Neural cell (in vitro differentiated cells): ENCODE measurements at regions not wholly inside any gene's neighbourhood (a gene's known extent, or its start where the extent isn't known, plus 50 kb on each side); places are given as distances from the start of the nearest gene placed in this dataset.

Experiments used
- H2AFZ ChIP-seq: fragments of 200-600, 300-800 bp; sonication (generic), shearing (Covaris generic); 2 replicates; pipeline ENCODE4 v1.6.0; 2014; ENCODE audit warnings: low read depth, mild to moderate bottlenecking, antibody characterized with exemption, low read length, moderate library complexity
- H3F3A ChIP-seq: fragments of 200-600 bp; shearing (Covaris generic); 2 replicates; pipeline ENCODE4 v1.6.1; 2016; ENCODE audit warnings: mild to moderate bottlenecking, moderate library complexity, mixed read lengths, antibody characterized with exemption, low read length; ENCODE audit not compliant: insufficient read depth, poor library complexity, severe bottlenecking
- H3K27ac ChIP-seq: fragments of 200-600, 300-800 bp; sonication (generic), shearing (Covaris generic); 2 replicates; pipeline ENCODE4 v1.5.1; 2014; ENCODE audit warnings: mild to moderate bottlenecking, low read length, moderate library complexity
- H3K27me3 ChIP-seq: fragments of 300-800, 200-600 bp; sonication (generic), shearing (Covaris generic); 2 replicates; pipeline ENCODE4 v1.6.0; 2014; ENCODE audit warnings: mild to moderate bottlenecking, low read depth, low read length, moderate library complexity; ENCODE audit not compliant: insufficient read depth
- H3K36me3 ChIP-seq: fragments of 300-800, 200-600 bp; sonication (generic), shearing (Covaris generic); 2 replicates; pipeline ENCODE4 v1.5.1; 2014; ENCODE audit warnings: mild to moderate bottlenecking, antibody characterized with exemption, low read length, moderate library complexity; ENCODE audit not compliant: insufficient read depth
- H3K4me2 ChIP-seq: fragments of 300-800, 200-600 bp; sonication (generic), shearing (Covaris generic); 2 replicates; pipeline ENCODE4 v1.6.0; 2014; ENCODE audit warnings: mild to moderate bottlenecking, low read length
- H3K4me3 ChIP-seq: fragments of 300-800, 200-600 bp; sonication (generic), shearing (Covaris generic); 2 replicates; pipeline ENCODE4 v1.5.1; 2014; ENCODE audit warnings: mild to moderate bottlenecking, low read length, moderate library complexity
- H3K79me2 ChIP-seq: fragments of 200-600 bp; shearing (Covaris generic); replicated peaks from 2 replicates; pipeline ENCODE4 v1.6.0; 2014; ENCODE audit warnings: mild to moderate bottlenecking, low read length, moderate library complexity; ENCODE audit not compliant: insufficient read depth
- H3K9ac ChIP-seq: fragments of 300-800, 200-600 bp; sonication (generic), shearing (Covaris generic); 2 replicates; pipeline ENCODE4 v1.6.1; 2016; ENCODE audit warnings: mild to moderate bottlenecking, low read length, mixed read lengths
- H3K9me2 ChIP-seq: fragments of 200-600 bp; shearing (Covaris generic); 2 replicates; pipeline ENCODE4 v1.6.1; 2016; ENCODE audit warnings: mild to moderate bottlenecking, low read length, mixed read lengths; ENCODE audit not compliant: insufficient read depth
- H3K9me3 ChIP-seq: fragments of 200-600, 300-800 bp; sonication (generic), shearing (Covaris generic); 2 replicates; pipeline ENCODE4 v1.6.1; 2016; ENCODE audit warnings: mild to moderate bottlenecking, mixed run types, low read length, moderate library complexity, mixed read lengths
- H4K20me1 ChIP-seq: fragments of 200-600 bp; shearing (Covaris generic); 2 replicates; pipeline ENCODE4 v1.6.1; 2016; ENCODE audit warnings: mild to moderate bottlenecking, mixed run types; ENCODE audit not compliant: insufficient read depth
- EP300 ChIP-seq: fragments of 450-650 bp; conservative IDR thresholded peaks from 2 replicates; pipeline ENCODE4 v1.6.1; 2014; ENCODE audit warnings: antibody characterized with exemption, mild to moderate bottlenecking, moderate library complexity; ENCODE audit not compliant: poor library complexity, severe bottlenecking
- EZH2 ChIP-seq: fragments of 200-600, 300-800 bp; shearing (Covaris generic), sonication (generic); IDR thresholded peaks from 2 replicates; pipeline ENCODE4 v1.6.1; 2014; ENCODE audit warnings: antibody characterized with exemption, low read length, borderline replicate concordance, mild to moderate bottlenecking; ENCODE audit not compliant: insufficient read depth, poor library complexity, severe bottlenecking
- MXI1 ChIP-seq: fragments of 450-650 bp; conservative IDR thresholded peaks from 2 replicates; pipeline ENCODE4 v1.6.1; 2014; ENCODE audit warnings: antibody characterized with exemption, mild to moderate bottlenecking; ENCODE audit not compliant: poor library complexity, severe bottlenecking
- POLR2AphosphoS5 ChIP-seq: IDR thresholded peaks from 2 replicates; pipeline ENCODE4 v1.6.1; 2012
- RAD21 ChIP-seq: fragments of 450-650 bp; conservative IDR thresholded peaks from 2 replicates; pipeline ENCODE4 v1.6.1; 2014; ENCODE audit warnings: antibody characterized with exemption, mild to moderate bottlenecking, moderate library complexity
- REST ChIP-seq: IDR thresholded peaks from 2 replicates; pipeline ENCODE4 v1.6.1; 2012; ENCODE audit warnings: borderline replicate concordance
- SMC3 ChIP-seq: fragments of 450-650 bp; conservative IDR thresholded peaks from 2 replicates; pipeline ENCODE4 v1.6.1; 2014; ENCODE audit warnings: antibody characterized with exemption, mild to moderate bottlenecking, moderate library complexity; ENCODE audit not compliant: poor library complexity
- TAF1 ChIP-seq: IDR thresholded peaks from 2 replicates; pipeline ENCODE4 v1.6.1; 2012; ENCODE audit warnings: low read depth
- TF ChIP-seq, protein P1 (sequence below): fragments of 450-650 bp; IDR thresholded peaks from 2 replicates; pipeline ENCODE4 v1.5.1; 2014; ENCODE audit warnings: antibody characterized with exemption, mild to moderate bottlenecking, moderate library complexity; ENCODE audit not compliant: poor library complexity, severe bottlenecking

- Histone ChIP-seq H3K79me2 (no peaks in the 10 kb centered on the region), H3K27me3 (no peaks in the 10 kb centered on the region), H3K9me2 (no peaks in the 10 kb centered on the region), H3K27ac (no peak overlapping the region), H3K9ac (no peak overlapping the region), H3K4me2 (no peak overlapping the region), H3K4me3 (no peak overlapping the region), H3K9me3 (no peaks in the 10 kb centered on the region), H2AFZ (no peak overlapping the region), H3F3A (no peaks in the 10 kb centered on the region), H3K36me3 (no peaks in the 10 kb centered on the region), H4K20me1 (no peaks in the 10 kb centered on the region)
- TF ChIP-seq, protein P1, sequence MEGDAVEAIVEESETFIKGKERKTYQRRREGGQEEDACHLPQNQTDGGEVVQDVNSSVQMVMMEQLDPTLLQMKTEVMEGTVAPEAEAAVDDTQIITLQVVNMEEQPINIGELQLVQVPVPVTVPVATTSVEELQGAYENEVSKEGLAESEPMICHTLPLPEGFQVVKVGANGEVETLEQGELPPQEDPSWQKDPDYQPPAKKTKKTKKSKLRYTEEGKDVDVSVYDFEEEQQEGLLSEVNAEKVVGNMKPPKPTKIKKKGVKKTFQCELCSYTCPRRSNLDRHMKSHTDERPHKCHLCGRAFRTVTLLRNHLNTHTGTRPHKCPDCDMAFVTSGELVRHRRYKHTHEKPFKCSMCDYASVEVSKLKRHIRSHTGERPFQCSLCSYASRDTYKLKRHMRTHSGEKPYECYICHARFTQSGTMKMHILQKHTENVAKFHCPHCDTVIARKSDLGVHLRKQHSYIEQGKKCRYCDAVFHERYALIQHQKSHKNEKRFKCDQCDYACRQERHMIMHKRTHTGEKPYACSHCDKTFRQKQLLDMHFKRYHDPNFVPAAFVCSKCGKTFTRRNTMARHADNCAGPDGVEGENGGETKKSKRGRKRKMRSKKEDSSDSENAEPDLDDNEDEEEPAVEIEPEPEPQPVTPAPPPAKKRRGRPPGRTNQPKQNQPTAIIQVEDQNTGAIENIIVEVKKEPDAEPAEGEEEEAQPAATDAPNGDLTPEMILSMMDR, result no peak
- no peak for TF ChIP-seq REST
- TF ChIP-seq POLR2AphosphoS5, result no peak
- TF ChIP-seq EZH2, result no peak
- TF ChIP-seq EP300, result no peak
- TF ChIP-seq MXI1, result no peak
- TF ChIP-seq SMC3, result no peak
- no peak for TF ChIP-seq RAD21
- no peak for TF ChIP-seq TAF1
Measured at GRCh38 chr5:12683249-12683648, 779.0 kb upstream of the CTNND2 start.

GRCh38 chr5:12679731-12680130, 775.5 kb upstream of the CTNND2 start:
- Histone ChIP-seq H3K36me3 (no peaks in the 10 kb centered on the region), H3K9me3 (no peaks in the 10 kb centered on the region), H3K27ac (no peak overlapping the region), H3K27me3 (no peaks in the 10 kb centered on the region), H3K79me2 (no peaks in the 10 kb centered on the region), H3K4me3 (no peak overlapping the region), H2AFZ (no peak overlapping the region), H3K9ac (no peak overlapping the region), H4K20me1 (no peaks in the 10 kb centered on the region), H3K4me2 (no peak overlapping the region), H3F3A (no peaks in the 10 kb centered on the region), H3K9me2 (no peaks in the 10 kb centered on the region)
- TF ChIP-seq EP300, result no peak
- TF ChIP-seq REST, result no peak
- no peak for TF ChIP-seq RAD21
- no peak for TF ChIP-seq POLR2AphosphoS5
- no peak for TF ChIP-seq MXI1
